Inferior parietal cortex (tissue), 1 donor: ENCODE measurements at regions not wholly inside any gene's neighbourhood (a gene's known extent, or its start where the extent isn't known, plus 50 kb on each side); places are given as distances from the start of the nearest gene placed in this dataset.
"Not testable (repeated sequence)": the region's sequence is repeated elsewhere in the genome, so short reads cannot be mapped to it uniquely, and the experiment has no call there.

Source experiments
- DNase-seq: peaks from one replicate; pipeline ENCODE4 v3.0.0-alpha.2; 2016; ENCODE audit errors: extremely low spot score

DNA sequence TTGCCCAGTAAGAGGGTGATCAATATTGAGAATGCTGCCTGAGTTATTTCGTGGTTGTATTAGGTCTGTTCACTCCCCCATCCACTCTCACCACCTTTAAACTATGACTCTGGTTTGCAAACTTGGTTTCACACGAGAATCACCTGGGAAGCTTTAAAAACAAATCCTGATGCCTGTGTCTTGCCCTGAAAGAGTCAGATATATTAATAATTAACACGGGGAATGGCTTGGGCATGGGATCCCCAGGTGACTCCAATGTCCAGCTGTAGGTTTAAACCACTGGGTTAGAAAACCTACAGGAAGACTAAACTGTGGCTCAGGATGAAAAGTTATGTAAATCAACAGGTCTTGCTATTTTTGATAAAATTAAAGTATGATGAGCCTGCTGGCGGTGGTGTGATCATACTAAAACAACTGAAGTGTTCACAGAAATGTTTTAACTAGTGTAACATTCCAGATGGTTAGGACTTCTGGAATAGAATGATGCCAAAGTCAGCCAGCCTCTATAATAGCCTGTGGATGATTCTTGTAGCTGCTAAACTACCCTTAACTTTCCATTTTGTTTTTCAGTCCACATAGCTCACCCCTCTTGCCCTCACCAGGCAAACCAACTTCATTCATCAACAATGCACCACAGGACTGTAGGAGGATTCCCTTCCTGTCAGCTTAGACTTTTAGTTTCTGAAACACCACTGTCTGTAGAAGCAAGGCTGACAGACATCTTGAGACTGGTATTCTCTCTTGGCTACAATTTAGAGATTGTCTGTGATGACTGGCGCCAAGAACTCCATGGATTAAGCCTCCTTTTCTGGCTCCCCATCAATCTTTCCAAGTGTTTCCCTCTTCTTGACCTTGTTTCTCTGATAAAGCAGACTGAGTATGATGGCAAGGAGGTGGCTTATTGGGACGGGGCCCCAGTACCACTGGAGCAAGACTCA is 119.1 kb upstream of the ADAMTS9 start:
- DNase-seq = no peak

DNA sequence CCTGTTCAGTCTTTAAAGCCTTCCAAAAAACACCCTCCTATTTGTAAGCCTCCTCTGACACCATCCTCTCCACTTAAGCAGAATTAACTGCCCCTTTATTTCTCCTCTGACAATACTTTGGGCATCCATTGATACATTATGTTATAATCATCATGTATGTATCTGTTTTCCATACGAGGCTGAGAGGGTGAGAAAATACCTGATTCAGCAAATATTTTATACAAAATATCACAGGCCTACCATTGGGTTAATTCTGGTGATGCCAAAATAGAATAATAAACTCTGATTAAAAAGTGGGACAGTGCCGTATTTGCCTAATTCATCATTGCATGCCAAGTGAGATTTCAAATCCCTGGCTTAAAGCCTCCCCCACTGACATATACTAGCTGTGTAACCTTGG is 118.2 kb upstream of the ADAMTS9 start:
- no peak for DNase-seq

DNA sequence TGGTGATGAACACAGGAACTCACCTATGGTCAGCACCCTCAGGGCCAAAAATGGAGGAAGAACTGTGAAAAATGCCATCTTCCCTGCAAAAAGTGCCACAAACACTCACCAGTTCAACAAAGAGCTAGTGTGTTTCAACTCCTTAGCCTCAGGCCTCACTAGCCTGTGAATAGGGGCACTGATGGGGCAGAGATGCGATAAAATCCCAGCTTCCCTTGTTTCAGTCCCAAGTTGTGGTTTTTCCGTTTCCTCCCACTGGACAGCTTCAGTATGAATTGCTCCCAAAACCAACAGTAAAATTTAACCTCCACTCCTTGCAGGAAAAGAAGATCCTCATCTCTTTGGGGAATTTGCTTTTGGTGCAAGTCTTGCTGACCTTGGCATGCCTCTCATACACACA is 117.4 kb upstream of the ADAMTS9 start:
- DNase-seq = no peak

DNA sequence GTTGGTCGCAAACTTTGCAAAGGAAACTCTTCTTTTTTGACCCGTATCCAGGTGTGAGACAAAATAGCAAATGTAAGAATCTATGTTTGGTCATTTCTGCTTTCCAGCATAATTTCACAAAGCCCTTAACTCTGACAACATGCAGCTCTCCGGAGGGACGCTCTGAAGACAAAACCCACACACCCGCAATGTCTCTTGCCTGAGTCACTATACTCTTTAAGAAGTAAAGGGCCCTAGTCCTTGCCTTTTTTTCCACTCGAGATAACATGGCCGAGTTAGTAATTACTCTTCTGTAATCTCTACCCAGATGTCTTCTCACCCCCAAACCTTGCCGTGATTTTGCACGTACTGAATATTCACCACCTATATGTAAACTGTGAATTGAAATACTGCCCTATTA is 115.7 kb upstream of the ADAMTS9 start:
- DNase-seq = no peak

DNA sequence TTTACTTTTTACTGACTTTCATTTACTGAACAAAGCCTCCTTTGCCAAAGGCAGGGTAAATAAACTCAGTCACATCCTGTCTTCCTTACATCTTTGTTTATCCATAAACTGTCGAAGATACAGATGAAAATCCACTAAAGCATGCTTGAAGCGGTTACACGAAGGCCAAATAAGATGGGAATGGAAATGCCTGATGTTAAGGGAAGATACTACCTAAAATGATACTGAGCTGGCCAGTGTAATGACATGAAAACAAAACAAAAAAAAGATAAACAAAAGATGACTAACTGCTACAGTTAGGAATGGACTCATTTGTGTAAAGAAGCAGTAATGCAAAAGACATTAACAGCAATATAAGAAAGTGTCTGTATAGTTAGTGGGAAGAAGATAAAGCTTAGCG is 114.7 kb upstream of the ADAMTS9 start:
- no peak for DNase-seq

DNA sequence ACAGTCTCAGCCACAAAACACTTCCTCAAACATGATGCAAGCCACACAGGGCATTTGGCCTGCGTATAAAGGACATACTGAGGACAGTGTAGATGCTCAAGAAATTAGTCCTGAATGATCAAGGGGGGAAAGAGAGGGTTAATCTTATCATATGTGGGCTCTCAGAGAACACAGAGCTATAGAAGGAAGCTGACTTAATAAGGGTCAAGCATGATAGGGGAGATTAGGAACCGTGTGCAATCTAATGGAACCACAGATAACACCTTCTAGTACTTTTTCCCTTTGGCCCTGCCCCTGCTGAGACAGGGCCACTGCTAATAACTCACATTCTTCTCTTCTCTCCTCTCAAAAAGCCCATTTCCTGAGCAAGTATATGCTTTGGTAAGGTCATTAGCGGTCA is 114.1 kb upstream of the ADAMTS9 start:
- no peak for DNase-seq

DNA sequence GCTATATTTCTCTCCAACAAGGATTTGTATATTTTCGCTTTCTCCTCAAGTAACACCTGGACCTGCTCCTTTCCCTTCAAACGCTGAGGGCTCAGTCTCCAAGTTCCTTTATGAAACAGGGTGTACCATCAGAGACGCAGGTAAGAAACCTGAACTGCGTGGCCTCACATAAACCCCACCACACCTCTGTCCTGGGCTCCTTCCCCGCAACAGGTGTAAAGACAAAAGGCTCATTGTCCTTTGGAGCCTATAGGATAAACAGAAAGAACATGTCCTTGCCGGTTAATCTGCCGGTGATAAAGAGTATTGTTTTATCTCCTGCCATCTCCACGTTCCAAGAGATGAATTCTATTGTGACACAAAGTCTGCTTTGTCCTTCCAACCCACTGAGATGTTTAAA is 111.8 kb upstream of the ADAMTS9 start:
- no peak for DNase-seq

DNA sequence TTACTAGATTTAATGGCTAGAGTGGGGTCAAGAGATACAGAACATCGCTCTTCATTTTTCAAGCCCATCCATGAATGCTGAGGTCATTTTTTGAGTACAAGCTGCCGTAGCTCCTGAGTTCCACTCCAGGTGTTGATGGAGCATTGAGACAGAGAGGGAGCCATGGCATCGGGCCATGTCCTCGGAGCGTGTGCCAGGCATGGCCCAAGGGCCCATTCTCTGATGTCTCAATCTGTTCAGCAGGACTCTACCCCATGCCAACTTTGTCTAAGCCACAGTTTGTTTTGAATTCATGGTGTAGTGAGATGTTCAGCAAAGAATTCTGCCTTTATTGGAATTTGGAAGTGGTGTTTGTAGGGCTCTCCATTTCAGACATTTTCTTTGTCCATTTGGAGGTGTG is 110.5 kb upstream of the ADAMTS9 start:
- no peak for DNase-seq

DNA sequence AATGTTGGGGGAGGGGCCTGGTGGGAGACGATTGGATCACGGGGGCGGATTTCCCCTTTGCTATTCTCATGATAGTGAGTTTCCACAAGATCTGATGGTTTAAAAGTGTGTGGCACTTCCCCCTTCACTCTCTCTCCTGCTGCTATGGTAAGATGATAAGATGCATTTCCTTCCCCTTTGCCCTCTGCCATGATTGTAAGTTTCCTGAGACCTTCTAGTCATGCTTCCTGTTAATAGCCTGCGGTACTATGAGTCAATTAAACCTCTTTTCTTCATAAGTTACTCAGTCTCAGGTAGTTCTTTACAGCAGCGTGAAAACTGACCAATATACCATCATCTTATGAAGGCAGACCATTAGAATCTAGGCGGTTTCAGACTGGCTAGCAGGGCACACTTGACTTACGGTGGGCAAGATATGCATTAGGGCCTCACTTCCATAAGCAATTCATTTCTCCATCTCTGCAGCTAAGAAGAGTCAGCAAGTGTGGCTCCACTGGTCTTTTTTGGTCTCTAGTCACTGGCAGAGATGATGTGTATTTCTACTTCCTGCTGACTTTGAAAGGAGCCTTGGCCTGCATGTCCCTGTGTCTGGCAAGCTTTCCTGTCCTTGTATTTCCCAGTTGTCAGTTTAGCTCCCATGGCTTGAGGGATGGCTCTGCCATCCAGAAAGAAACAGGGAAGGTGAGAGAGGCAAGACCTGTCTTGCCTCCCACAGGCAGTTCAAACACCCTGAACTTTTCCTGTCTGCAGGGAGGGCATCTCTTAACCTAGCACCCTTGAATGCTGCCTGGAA is 109.0 kb upstream of the ADAMTS9 start:
- DNase-seq = no peak

DNA sequence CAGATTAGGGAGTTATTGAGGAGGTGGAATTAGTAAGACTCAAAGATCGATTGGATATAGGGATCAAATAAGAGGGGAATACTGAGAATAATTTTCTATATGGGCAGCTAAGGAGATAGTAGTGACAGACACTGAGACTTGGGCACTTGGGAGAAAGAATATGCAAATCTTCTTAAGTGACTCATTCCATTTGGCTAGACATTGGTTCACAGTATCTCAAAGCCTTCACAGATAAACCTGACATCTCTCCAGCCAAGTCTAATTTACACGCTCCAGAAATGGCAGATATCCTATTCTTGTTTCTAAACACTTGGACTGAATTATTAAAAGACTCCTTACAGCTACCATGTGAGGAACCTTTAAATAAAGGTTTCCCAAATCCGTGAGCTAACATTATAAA is 104.6 kb upstream of the ADAMTS9 start:
- no peak for DNase-seq

DNA sequence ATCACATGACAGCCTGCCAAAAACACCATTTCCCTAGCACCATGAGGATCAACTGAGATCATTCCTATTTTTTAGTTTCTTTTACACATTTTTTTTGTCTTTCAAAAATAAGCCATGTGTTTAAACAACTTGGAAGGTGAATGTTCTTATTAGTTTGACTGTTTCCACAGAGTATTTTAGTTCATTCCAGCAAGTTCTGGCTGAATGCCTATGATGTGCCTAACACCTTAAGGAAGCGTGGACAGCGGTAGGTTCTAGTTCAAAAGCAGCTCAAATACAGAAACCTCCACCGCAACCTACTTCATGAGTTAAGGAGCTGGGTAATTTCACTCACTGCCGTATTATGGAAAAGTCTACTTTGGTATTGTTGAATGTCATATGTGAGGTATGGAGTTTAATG is 101.3 kb upstream of the ADAMTS9 start:
- DNase-seq = no peak

DNA sequence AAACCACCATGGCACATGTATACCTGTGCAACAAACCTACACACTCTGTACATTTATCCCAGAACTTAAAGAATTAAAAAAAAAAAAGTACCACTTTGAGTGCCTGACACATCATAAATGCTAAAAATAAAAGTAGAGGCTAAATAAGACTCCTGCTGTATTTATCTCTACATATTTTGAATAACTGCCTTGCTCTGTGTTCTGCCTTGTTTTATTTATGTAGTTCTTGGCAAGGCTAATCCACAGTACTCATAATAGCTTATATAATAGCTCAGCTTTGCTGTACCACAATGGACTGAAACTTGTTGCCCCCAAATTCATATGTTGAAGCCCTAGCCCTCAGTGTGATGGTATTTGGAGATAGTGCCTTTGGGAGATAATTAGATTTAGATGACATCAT is 95.4 kb upstream of the ADAMTS9 start:
- DNase-seq = no peak

DNA sequence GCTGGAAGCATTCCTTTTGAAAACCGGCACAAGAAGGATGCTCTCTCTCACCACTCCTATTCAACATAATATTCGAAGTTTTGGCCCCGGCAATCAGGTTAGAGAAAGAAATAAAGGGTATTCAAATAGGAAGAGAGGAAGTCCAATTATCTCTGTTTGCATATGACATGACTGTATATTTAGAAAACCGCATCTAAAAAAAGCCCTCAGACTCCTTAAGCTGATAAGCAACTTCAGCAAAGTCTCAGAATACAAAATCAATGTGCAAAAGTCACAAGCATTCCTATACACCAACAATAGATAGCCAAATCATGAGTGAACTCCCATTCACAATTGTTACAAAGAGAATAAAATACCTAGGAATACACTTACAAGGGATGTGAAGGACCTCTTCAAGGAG is 93.1 kb upstream of the ADAMTS9 start:
- DNase-seq = not testable (repeated sequence)

DNA sequence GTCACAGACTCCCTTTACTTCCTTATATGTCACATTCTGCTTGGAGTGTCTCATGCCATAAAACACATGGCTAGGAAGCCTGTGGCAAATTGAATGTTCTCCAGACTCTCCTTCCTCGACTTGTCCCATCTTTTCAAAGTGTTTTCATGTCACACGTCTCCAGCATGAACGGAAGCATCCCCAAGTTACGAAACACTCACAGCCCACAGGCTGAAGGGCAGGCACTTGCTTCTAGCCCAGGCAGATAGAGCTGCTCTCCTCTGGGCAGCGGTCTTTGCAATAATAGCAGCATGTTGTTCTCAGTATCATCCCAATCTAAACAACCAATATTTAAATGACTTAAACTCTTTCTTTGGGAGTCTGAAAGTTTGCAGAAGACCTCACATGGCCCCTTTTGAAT is 85.3 kb upstream of the ADAMTS9 start:
- DNase-seq = no peak

DNA sequence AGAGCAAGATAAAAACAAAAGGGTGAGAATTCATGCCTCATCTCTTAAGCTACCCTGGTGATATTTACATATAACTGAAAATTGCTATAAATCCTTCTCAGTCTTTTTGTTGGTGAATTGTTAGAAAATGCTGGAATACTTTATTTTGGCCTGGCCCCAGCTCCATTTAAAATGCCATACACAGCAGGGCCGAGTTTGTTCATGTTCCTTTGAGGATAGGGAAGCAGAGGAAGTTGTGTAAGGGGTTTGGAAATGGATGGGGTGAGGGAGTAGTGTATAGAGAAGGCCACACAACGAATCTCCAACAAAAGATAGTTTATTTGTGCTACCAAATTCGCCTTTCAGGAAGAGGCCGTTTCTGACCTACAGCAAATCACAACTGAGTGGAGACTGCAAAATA is 78.6 kb upstream of the ADAMTS9 start:
- DNase-seq = no peak

DNA sequence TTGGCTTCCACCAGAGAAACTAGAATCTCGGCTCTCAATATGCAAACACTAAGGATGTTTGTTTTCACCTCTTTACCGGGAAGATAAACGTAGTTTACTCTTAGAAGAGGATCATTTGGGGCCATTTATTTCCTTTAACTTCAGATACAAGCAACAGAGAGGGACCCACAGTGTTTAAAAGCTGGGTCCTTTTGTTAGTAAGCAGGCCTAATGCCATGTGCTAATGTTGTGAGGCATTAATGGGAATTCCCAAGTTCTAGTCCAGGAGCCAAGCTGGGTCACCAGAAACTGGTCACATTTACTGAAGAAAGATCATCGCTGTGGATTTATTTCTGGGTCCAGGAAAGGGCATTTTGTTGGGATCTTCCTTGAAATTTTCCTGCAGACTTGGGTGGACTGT is 78.1 kb upstream of the ADAMTS9 start:
- DNase-seq = no peak

DNA sequence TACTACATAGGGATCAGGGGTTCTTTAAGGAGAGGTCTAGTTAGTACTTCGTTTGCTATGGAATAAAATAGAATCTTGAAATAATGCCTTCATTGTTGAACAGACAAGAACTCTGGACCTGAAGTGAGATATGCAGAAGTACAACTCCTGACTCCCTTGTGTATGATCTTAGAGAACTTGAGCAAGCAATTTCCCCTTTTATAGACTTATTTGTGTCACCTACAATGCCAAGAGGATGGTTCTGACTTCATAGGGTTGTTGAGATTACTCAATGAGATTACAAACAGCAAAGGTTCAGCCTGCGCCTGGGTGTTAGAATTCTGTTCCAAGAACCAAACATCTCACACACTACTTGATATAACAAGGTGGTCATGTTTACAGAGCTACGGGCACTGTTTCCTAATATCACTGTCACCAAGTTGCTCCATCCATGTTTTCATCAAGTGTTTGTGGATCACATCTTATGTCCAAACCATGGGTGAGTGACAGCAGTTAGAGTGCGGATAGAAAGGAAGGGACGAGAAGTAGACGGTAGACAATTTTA is 76.7 kb upstream of the ADAMTS9 start:
- no peak for DNase-seq

DNA sequence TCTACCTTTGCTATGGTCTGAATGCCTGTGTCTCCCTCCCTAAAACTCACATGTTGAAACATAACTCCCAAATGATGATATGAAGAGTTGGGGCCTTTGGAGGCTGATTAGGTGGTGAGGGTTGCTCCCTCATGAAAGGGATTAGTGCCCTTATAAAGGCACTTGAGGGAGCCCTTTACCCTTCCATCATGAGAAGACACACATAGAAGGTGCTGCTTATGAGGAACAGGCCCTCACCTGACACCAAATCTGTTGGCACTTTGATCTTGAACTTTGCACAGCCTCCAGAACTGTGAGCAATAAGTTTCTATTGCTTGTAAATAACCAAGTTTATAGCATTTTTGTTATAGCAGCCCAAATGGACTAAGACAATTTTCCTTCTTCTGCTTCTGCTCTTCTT is 76.2 kb upstream of the ADAMTS9 start:
- no peak for DNase-seq

DNA sequence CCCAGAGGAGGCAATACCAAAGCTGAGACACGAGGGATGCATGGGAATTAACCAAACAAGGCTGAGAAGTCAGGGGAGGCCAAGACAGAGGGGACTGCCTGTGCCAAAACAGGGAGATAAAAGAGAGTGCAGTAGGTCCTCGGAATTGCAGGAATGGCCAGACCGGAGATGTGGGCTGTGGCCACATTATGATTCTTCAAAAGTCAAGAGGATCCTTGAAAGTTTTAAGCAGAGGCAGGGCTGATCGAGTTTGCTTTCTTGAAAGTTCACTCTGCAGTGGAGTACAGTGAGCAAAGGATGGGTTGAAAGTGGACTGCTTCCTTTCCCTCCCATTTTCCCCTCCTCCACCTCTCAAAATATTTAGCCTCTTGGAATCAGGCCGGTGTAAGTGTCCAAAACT is 73.9 kb upstream of the ADAMTS9 start:
- no peak for DNase-seq

DNA sequence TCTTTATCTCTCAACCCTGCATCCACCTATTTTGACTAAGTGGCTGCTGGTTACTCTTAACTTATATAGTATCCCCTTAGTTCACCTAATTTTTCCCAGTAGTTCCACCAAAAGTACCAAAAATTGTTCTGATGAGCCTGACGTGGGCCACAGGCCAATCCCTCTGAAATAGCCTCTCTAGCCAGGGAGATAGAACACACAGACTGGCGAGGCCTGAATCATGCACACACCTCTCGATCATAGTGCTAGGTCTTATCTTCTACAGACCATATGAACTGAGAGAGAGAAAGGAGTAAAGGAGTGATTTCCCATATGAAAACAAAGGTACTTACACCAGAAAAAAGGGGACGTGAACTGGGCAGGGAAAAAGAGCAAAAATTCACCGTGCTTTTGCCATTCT is 72.5 kb upstream of the ADAMTS9 start:
- DNase-seq = no peak

DNA sequence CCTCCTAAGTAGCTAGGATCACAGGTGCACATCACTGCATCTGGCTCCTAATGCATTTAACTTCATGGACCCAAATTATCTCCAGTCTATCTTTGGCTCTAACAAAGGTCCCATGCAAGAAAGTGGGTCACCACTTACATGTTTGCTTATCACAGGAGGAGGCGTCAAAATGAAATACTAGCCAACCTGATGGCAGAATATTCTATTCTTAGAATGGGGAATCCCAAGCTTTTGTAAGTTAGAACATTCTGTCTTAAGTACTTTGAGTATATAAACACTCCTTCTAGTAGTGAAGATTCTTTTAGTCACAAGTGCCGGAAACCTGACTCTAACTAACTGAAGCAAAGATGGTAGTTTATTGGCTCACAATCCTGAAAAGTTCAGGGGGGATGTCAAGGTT is 72.0 kb upstream of the ADAMTS9 start:
- DNase-seq = no peak

DNA sequence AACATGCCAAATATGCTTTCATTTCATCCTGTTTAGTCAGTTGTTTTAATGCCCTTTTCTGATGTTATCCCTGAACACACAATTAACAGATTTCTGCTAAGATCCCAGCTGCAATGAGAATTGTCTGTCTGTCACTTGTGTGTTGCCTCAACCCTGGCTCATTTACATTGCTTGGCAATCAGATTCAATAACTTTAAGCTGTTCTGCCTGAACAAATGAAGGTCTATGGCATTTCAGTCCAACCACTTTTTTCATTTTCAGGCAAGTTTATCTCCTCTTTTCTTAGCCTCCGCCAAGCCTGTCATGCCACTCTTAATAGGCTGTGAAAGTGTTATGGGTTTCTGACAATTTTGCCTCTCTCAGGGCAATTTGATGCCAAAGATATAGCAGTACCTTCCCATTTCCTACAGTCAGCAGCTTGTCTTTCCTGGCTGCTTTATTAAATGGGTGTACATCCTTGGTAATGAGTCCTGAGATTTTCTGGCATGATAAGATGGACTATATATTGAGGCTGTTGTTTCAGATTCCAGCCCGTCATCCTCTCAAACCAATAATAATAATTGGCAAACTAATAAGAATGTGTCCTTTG is 68.7 kb upstream of the ADAMTS9 start:
- no peak for DNase-seq
